ENCODE measurements at regions not wholly inside any gene's neighbourhood (a gene's known extent, or its start where the extent isn't known, plus 50 kb on each side); places are given as distances from the start of the nearest gene placed in this dataset.

DNA sequence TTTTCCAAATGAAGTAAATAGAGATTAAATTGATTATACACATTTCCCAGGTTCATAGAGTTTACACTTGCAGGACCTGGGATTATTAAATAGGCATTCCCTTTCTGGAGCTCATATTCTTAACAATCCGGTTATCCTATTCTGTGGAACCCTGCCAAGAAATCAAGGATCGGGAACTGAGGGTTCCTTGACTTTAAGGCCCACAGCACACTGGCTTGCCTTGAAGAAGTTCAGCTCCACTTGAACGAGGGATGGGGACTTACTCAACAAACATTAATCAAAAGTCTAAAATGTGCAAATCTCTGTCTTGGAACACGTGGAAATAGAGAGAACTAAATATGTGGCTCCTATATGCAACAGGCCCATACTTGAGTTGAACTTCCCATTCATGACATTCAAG is 142.3 kb upstream of the RGPD4 start:
- H3K9me3 ChIP-seq (ENCODE audit: control extremely low read depth in 1 of 3, control insufficient read depth in 2 of 3, insufficient read depth in 1 of 3, low read length in 2 of 3), result no peaks in the 10 kb centered on the region
- H3K9me3 Mint-ChIP-seq (ENCODE audit: insufficient read depth), result peaks cover 2% of the 10 kb centered on the region
- H3K27ac ChIP-seq (ENCODE audit: low read length in 2 of 2), result no peak overlapping the region
- H3K4me1 ChIP-seq (ENCODE audit: control insufficient read depth in 2 of 2, insufficient read depth in 2 of 2, low read length in 2 of 2), result no peaks in the 10 kb centered on the region
- no peaks in the 10 kb centered on the region for H3K36me3 ChIP-seq (replicated peaks in 1 of 2; ENCODE audit: control extremely low read depth in 1 of 2, control insufficient read depth in 1 of 2, extremely low read depth in 1 of 2, insufficient read depth in 2 of 2, low read length in 1 of 2)
- no peak overlapping the region for H3K9ac ChIP-seq (ENCODE audit: low read length)
- H3K4me3 Mint-ChIP-seq, result no peak overlapping the region
- ATAC-seq (ENCODE audit: low read depth), result no peak
- POLR2A ChIA-PET, result no interaction called here
- TF ChIP-seq EZH2 (IDR thresholded peaks at IDR 0.05; ENCODE audit: borderline replicate concordance, insufficient read depth, low read depth, low read length, poor library complexity, severe bottlenecking), result no peak
- TF ChIP-seq, protein P1, sequence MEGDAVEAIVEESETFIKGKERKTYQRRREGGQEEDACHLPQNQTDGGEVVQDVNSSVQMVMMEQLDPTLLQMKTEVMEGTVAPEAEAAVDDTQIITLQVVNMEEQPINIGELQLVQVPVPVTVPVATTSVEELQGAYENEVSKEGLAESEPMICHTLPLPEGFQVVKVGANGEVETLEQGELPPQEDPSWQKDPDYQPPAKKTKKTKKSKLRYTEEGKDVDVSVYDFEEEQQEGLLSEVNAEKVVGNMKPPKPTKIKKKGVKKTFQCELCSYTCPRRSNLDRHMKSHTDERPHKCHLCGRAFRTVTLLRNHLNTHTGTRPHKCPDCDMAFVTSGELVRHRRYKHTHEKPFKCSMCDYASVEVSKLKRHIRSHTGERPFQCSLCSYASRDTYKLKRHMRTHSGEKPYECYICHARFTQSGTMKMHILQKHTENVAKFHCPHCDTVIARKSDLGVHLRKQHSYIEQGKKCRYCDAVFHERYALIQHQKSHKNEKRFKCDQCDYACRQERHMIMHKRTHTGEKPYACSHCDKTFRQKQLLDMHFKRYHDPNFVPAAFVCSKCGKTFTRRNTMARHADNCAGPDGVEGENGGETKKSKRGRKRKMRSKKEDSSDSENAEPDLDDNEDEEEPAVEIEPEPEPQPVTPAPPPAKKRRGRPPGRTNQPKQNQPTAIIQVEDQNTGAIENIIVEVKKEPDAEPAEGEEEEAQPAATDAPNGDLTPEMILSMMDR (IDR thresholded peaks at IDR 0.05), result no peak
- no peaks in the 10 kb centered on the region for H3K79me2 ChIP-seq (ENCODE audit: control insufficient read depth, insufficient read depth, low read length)
- intact Hi-C loops (cut with micrococcal nuclease), result no loop called here
- no peaks in the 10 kb centered on the region for H3K27me3 Mint-ChIP-seq
- H3K27ac Mint-ChIP-seq, result no peak overlapping the region
- no peak overlapping the region for H3K4me2 ChIP-seq (replicated peaks; ENCODE audit: low read depth, low read length, poor library complexity, severe bottlenecking)
- no peaks in the 10 kb centered on the region for H3K4me1 Mint-ChIP-seq
- CTCF ChIA-PET, result no interaction called here
- no peak overlapping the region for H3K4me3 ChIP-seq (ENCODE audit: control extremely low read depth in 1 of 5, extremely low read depth in 1 of 5, insufficient read depth in 1 of 5, low read depth in 2 of 5, low read length in 4 of 5)
- DNase-seq, result no peak
- H2AFZ ChIP-seq (ENCODE audit: insufficient read depth, low read depth, low read length, poor library complexity, severe bottlenecking), result no peak overlapping the region
- 100% methylated on average over 3 of the region's 4 CpGs for WGBS (ENCODE audit: insufficient coverage)
- no peaks in the 10 kb centered on the region for H4K20me1 ChIP-seq (ENCODE audit: control insufficient read depth, insufficient read depth, low read length, poor library complexity, severe bottlenecking)
- H3K27me3 ChIP-seq (replicated peaks in 1 of 4; ENCODE audit: control extremely low read depth in 1 of 4, control insufficient read depth in 3 of 4, insufficient read depth in 4 of 4, low read length in 3 of 4), result no peaks in the 10 kb centered on the region

DNA sequence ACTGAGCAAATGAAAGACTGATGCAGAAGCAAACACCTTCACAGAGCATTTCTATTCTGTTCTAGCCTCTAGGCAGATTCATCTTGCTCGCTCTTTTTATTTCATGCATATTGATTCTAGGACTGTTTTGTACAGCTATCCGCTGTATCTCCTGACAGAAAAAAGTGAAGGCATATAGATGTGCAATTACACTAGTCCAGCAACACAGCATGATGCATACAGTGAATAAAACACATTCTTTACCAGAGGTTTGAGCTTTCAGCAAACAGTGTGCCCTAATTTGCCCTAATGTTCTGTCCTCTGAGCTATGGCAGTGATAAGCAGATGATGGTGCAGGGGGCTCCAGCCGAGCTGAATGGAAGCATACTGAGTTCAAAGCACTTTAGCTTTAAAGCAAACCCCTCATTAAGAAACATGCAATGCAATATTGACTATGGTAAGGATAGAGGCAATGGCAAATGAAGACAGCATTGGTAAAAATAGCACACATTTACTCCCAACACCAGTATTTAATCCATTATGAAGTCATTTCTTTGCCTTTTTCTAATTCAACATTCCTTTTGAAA is 141.2 kb upstream of the RGPD4 start:
- WGBS (ENCODE audit: insufficient coverage), result no CpG with 5 or more reads among the region's 3 CpGs
- H3K4me3 Mint-ChIP-seq, result no peak overlapping the region

More for the DNA sequence above, 141.2 kb upstream of the RGPD4 start:
- Histone ChIP-seq H3K4me1 (ENCODE audit: control insufficient read depth in 2 of 2, insufficient read depth in 2 of 2, low read length in 2 of 2) (no peaks in the 10 kb centered on the region), H3K79me2 (ENCODE audit: control insufficient read depth, insufficient read depth, low read length) (no peaks in the 10 kb centered on the region), H3K27me3 (replicated peaks in 1 of 4; ENCODE audit: control extremely low read depth in 1 of 4, control insufficient read depth in 3 of 4, insufficient read depth in 4 of 4, low read length in 3 of 4) (no peaks in the 10 kb centered on the region), H3K9me3 (ENCODE audit: control extremely low read depth in 1 of 3, control insufficient read depth in 2 of 3, insufficient read depth in 1 of 3, low read length in 2 of 3) (no peaks in the 10 kb centered on the region), H2AFZ (ENCODE audit: insufficient read depth, low read depth, low read length, poor library complexity, severe bottlenecking) (no peak overlapping the region), H3K27ac (ENCODE audit: low read length in 2 of 2) (no peak overlapping the region), H4K20me1 (ENCODE audit: control insufficient read depth, insufficient read depth, low read length, poor library complexity, severe bottlenecking) (no peaks in the 10 kb centered on the region), H3K4me3 (ENCODE audit: control extremely low read depth in 1 of 5, extremely low read depth in 1 of 5, insufficient read depth in 1 of 5, low read depth in 2 of 5, low read length in 4 of 5) (no peak overlapping the region), H3K4me2 (replicated peaks; ENCODE audit: low read depth, low read length, poor library complexity, severe bottlenecking) (no peak overlapping the region), H3K9ac (ENCODE audit: low read length) (no peak overlapping the region), H3K36me3 (replicated peaks in 1 of 2; ENCODE audit: control extremely low read depth in 1 of 2, control insufficient read depth in 1 of 2, extremely low read depth in 1 of 2, insufficient read depth in 2 of 2, low read length in 1 of 2) (no peaks in the 10 kb centered on the region)
- Mint-ChIP-seq H3K4me1 (no peaks in the 10 kb centered on the region), H3K27ac (no peak overlapping the region), H3K27me3 (no peaks in the 10 kb centered on the region), H3K9me3 (ENCODE audit: insufficient read depth) (peaks cover 4% of the 10 kb centered on the region)
- ChIA-PET CTCF (interaction anchor here (0.6 kb wide), 1 partner anchor 75 kb away, joined by 10 read pairs; no protein-coding TSS in a partner anchor), POLR2A (no interaction called here)
- no peak for ATAC-seq (ENCODE audit: low read depth)
- intact Hi-C loops (cut with micrococcal nuclease), result no loop called here
- TF ChIP-seq, protein P1 (IDR thresholded peaks at IDR 0.05), result no peak
- no peak for TF ChIP-seq EZH2 (IDR thresholded peaks at IDR 0.05; ENCODE audit: borderline replicate concordance, insufficient read depth, low read depth, low read length, poor library complexity, severe bottlenecking)
- no peak for DNase-seq

All from B cell (primary cell).